ENCODE measurements at regions not wholly inside any gene's neighbourhood (a gene's known extent, or its start where the extent isn't known, plus 50 kb on each side); places are given as distances from the start of the nearest gene placed in this dataset.

- Histone ChIP-seq H3K9ac (ENCODE audit: low read length in 5 of 5) (no peak overlapping the region), H3K4me1 (ENCODE audit: control insufficient read depth in 5 of 5, insufficient read depth in 5 of 5, low read length in 5 of 5) (no peaks in the 10 kb centered on the region), H3K27me3 (ENCODE audit: control insufficient read depth in 5 of 5, insufficient read depth in 4 of 5, low read length in 5 of 5) (no peaks in the 10 kb centered on the region), H3K36me3 (ENCODE audit: control insufficient read depth in 5 of 5, insufficient read depth in 5 of 5, low read length in 5 of 5) (no peaks in the 10 kb centered on the region), H3K27ac (ENCODE audit: low read depth, low read length) (no peak overlapping the region), H3K4me3 (ENCODE audit: low read depth in 1 of 5, low read length in 5 of 5) (no peak overlapping the region), H3K9me3 (ENCODE audit: control insufficient read depth in 5 of 5, low read length in 5 of 5) (no peaks in the 10 kb centered on the region)
Observed at GRCh38 chr9:12221470-12221869, 471.7 kb upstream of the TYRP1 start.

GRCh38 chr9:12224449-12224848 is 468.7 kb upstream of the TYRP1 start:
- Histone ChIP-seq H3K4me1 (ENCODE audit: control insufficient read depth in 5 of 5, insufficient read depth in 5 of 5, low read length in 5 of 5) (no peaks in the 10 kb centered on the region), H3K27me3 (ENCODE audit: control insufficient read depth in 5 of 5, insufficient read depth in 4 of 5, low read length in 5 of 5) (no peaks in the 10 kb centered on the region), H3K9ac (ENCODE audit: low read length in 5 of 5) (no peak overlapping the region), H3K27ac (ENCODE audit: low read depth, low read length) (no peak overlapping the region), H3K9me3 (ENCODE audit: control insufficient read depth in 5 of 5, low read length in 5 of 5) (no peaks in the 10 kb centered on the region), H3K4me3 (ENCODE audit: low read depth in 1 of 5, low read length in 5 of 5) (no peak overlapping the region), H3K36me3 (ENCODE audit: control insufficient read depth in 5 of 5, insufficient read depth in 5 of 5, low read length in 5 of 5) (no peaks in the 10 kb centered on the region)

- Histone ChIP-seq H3K9ac (ENCODE audit: low read length in 5 of 5) (no peak overlapping the region), H3K4me1 (ENCODE audit: control insufficient read depth in 5 of 5, insufficient read depth in 5 of 5, low read length in 5 of 5) (no peaks in the 10 kb centered on the region), H3K9me3 (ENCODE audit: control insufficient read depth in 5 of 5, low read length in 5 of 5) (peaks cover 0 to 6% (median 0%) of the 10 kb centered on the region in 5 donors), H3K27me3 (ENCODE audit: control insufficient read depth in 5 of 5, insufficient read depth in 4 of 5, low read length in 5 of 5) (no peaks in the 10 kb centered on the region), H3K27ac (ENCODE audit: low read depth, low read length) (no peak overlapping the region), H3K36me3 (ENCODE audit: control insufficient read depth in 5 of 5, insufficient read depth in 5 of 5, low read length in 5 of 5) (no peaks in the 10 kb centered on the region), H3K4me3 (ENCODE audit: low read depth in 1 of 5, low read length in 5 of 5) (no peak overlapping the region)
Observed at GRCh38 chr9:12230708-12231107, 462.5 kb upstream of the TYRP1 start.

GRCh38 chr9:12231832-12232231 is 461.4 kb upstream of the TYRP1 start:
- Histone ChIP-seq H3K4me3 (ENCODE audit: low read depth in 1 of 5, low read length in 5 of 5) (no peak overlapping the region), H3K36me3 (ENCODE audit: control insufficient read depth in 5 of 5, insufficient read depth in 5 of 5, low read length in 5 of 5) (no peaks in the 10 kb centered on the region), H3K27me3 (ENCODE audit: control insufficient read depth in 5 of 5, insufficient read depth in 4 of 5, low read length in 5 of 5) (no peaks in the 10 kb centered on the region), H3K9ac (ENCODE audit: low read length in 5 of 5) (no peak overlapping the region), H3K9me3 (ENCODE audit: control insufficient read depth in 5 of 5, low read length in 5 of 5) (peaks cover 0 to 6% (median 0%) of the 10 kb centered on the region in 5 donors), H3K4me1 (ENCODE audit: control insufficient read depth in 5 of 5, insufficient read depth in 5 of 5, low read length in 5 of 5) (no peaks in the 10 kb centered on the region), H3K27ac (ENCODE audit: low read depth, low read length) (no peak overlapping the region)

GRCh38 chr9:12232836-12233235 is 460.3 kb upstream of the TYRP1 start:
- Histone ChIP-seq H3K36me3 (ENCODE audit: control insufficient read depth in 5 of 5, insufficient read depth in 5 of 5, low read length in 5 of 5) (no peaks in the 10 kb centered on the region), H3K9ac (ENCODE audit: low read length in 5 of 5) (no peak overlapping the region), H3K27ac (ENCODE audit: low read depth, low read length) (no peak overlapping the region), H3K9me3 (ENCODE audit: control insufficient read depth in 5 of 5, low read length in 5 of 5) (peaks cover 0 to 6% (median 0%) of the 10 kb centered on the region in 5 donors), H3K4me1 (ENCODE audit: control insufficient read depth in 5 of 5, insufficient read depth in 5 of 5, low read length in 5 of 5) (no peaks in the 10 kb centered on the region), H3K27me3 (ENCODE audit: control insufficient read depth in 5 of 5, insufficient read depth in 4 of 5, low read length in 5 of 5) (no peaks in the 10 kb centered on the region), H3K4me3 (ENCODE audit: low read depth in 1 of 5, low read length in 5 of 5) (no peak overlapping the region)

GRCh38 chr9:12253941-12254340 is 439.2 kb upstream of the TYRP1 start:
- Histone ChIP-seq H3K36me3 (ENCODE audit: control insufficient read depth in 5 of 5, insufficient read depth in 5 of 5, low read length in 5 of 5) (no peaks in the 10 kb centered on the region), H3K4me1 (ENCODE audit: control insufficient read depth in 5 of 5, insufficient read depth in 5 of 5, low read length in 5 of 5) (no peaks in the 10 kb centered on the region), H3K27me3 (ENCODE audit: control insufficient read depth in 5 of 5, insufficient read depth in 4 of 5, low read length in 5 of 5) (no peaks in the 10 kb centered on the region), H3K4me3 (ENCODE audit: low read depth in 1 of 5, low read length in 5 of 5) (no peak overlapping the region), H3K9me3 (ENCODE audit: control insufficient read depth in 5 of 5, low read length in 5 of 5) (peaks cover 0 to 14% (median 4%) of the 10 kb centered on the region in 5 donors), H3K27ac (ENCODE audit: low read depth, low read length) (no peak overlapping the region), H3K9ac (ENCODE audit: low read length in 5 of 5) (no peak overlapping the region)

- H3K36me3 ChIP-seq (ENCODE audit: control insufficient read depth in 5 of 5, insufficient read depth in 5 of 5, low read length in 5 of 5), result no peaks in the 10 kb centered on the region
- no peak overlapping the region for H3K27ac ChIP-seq (ENCODE audit: low read depth, low read length)
- no peak overlapping the region for H3K9ac ChIP-seq (ENCODE audit: low read length in 5 of 5)
- H3K9me3 ChIP-seq (ENCODE audit: control insufficient read depth in 5 of 5, low read length in 5 of 5), result no peaks in the 10 kb centered on the region
- H3K27me3 ChIP-seq (ENCODE audit: control insufficient read depth in 5 of 5, insufficient read depth in 4 of 5, low read length in 5 of 5), result no peaks in the 10 kb centered on the region
- no peak overlapping the region for H3K4me3 ChIP-seq (ENCODE audit: low read depth in 1 of 5, low read length in 5 of 5)
- no peaks in the 10 kb centered on the region for H3K4me1 ChIP-seq (ENCODE audit: control insufficient read depth in 5 of 5, insufficient read depth in 5 of 5, low read length in 5 of 5)
Observed at GRCh38 chr9:12266758-12267157, 426.4 kb upstream of the TYRP1 start.

GRCh38 chr9:12271421-12271891 is 421.7 kb upstream of the TYRP1 start:
- H3K36me3 ChIP-seq (ENCODE audit: control insufficient read depth in 5 of 5, insufficient read depth in 5 of 5, low read length in 5 of 5), result no peaks in the 10 kb centered on the region
- H3K4me3 ChIP-seq (ENCODE audit: low read depth in 1 of 5, low read length in 5 of 5), result no peak overlapping the region
- H3K27ac ChIP-seq (ENCODE audit: low read depth, low read length), result no peak overlapping the region
- H3K4me1 ChIP-seq (ENCODE audit: control insufficient read depth in 5 of 5, insufficient read depth in 5 of 5, low read length in 5 of 5), result peaks cover 0 to 2% (median 0%) of the 10 kb centered on the region in 5 donors
- H3K9ac ChIP-seq (ENCODE audit: low read length in 5 of 5), result no peak overlapping the region
- no peaks in the 10 kb centered on the region for H3K9me3 ChIP-seq (ENCODE audit: control insufficient read depth in 5 of 5, low read length in 5 of 5)
- no peaks in the 10 kb centered on the region for H3K27me3 ChIP-seq (ENCODE audit: control insufficient read depth in 5 of 5, insufficient read depth in 4 of 5, low read length in 5 of 5)

- H3K27me3 ChIP-seq (ENCODE audit: control insufficient read depth in 5 of 5, insufficient read depth in 4 of 5, low read length in 5 of 5), result no peaks in the 10 kb centered on the region
- H3K4me3 ChIP-seq (ENCODE audit: low read depth in 1 of 5, low read length in 5 of 5), result no peak overlapping the region
- H3K9ac ChIP-seq (ENCODE audit: low read length in 5 of 5), result no peak overlapping the region
- no peak overlapping the region for H3K27ac ChIP-seq (ENCODE audit: low read depth, low read length)
- H3K4me1 ChIP-seq (ENCODE audit: control insufficient read depth in 5 of 5, insufficient read depth in 5 of 5, low read length in 5 of 5), result peaks cover 0 to 2% (median 0%) of the 10 kb centered on the region in 5 donors
- no peaks in the 10 kb centered on the region for H3K36me3 ChIP-seq (ENCODE audit: control insufficient read depth in 5 of 5, insufficient read depth in 5 of 5, low read length in 5 of 5)
- no peaks in the 10 kb centered on the region for H3K9me3 ChIP-seq (ENCODE audit: control insufficient read depth in 5 of 5, low read length in 5 of 5)
Observed at GRCh38 chr9:12272471-12273120, 420.6 kb upstream of the TYRP1 start.

GRCh38 chr9:12274577-12274976 is 418.6 kb upstream of the TYRP1 start:
- Histone ChIP-seq H3K27me3 (ENCODE audit: control insufficient read depth in 5 of 5, insufficient read depth in 4 of 5, low read length in 5 of 5) (no peaks in the 10 kb centered on the region), H3K4me3 (ENCODE audit: low read depth in 1 of 5, low read length in 5 of 5) (no peak overlapping the region), H3K4me1 (ENCODE audit: control insufficient read depth in 5 of 5, insufficient read depth in 5 of 5, low read length in 5 of 5) (peaks cover 0 to 2% (median 0%) of the 10 kb centered on the region in 5 donors), H3K9ac (ENCODE audit: low read length in 5 of 5) (no peak overlapping the region), H3K36me3 (ENCODE audit: control insufficient read depth in 5 of 5, insufficient read depth in 5 of 5, low read length in 5 of 5) (no peaks in the 10 kb centered on the region), H3K27ac (ENCODE audit: low read depth, low read length) (no peak overlapping the region), H3K9me3 (ENCODE audit: control insufficient read depth in 5 of 5, low read length in 5 of 5) (no peaks in the 10 kb centered on the region)

Data from subcutaneous abdominal adipose tissue (tissue), 5 donors.